ENCODE measurements at regions not wholly inside any gene's neighbourhood (a gene's known extent, or its start where the extent isn't known, plus 50 kb on each side); places are given as distances from the start of the nearest gene placed in this dataset.

- TF ChIP-seq CTCF (IDR thresholded peaks at IDR 0.05) (no peak), POLR2A (IDR thresholded peaks at IDR 0.05) (no peak)
Observed at GRCh38 chr4:143021384-143021783, 163.3 kb upstream of the USP38 start.

All from prostate gland (tissue), 2 donors.